B cell (primary cell): ENCODE measurements at regions not wholly inside any gene's neighbourhood (a gene's known extent, or its start where the extent isn't known, plus 50 kb on each side); places are given as distances from the start of the nearest gene placed in this dataset.

Source experiments
- ATAC-seq: fragments of 200-7000 bp; cut with Tn5 transposase; one replicate; pipeline ENCODE4 v1.10.0; 2021; ENCODE audit warnings: low read depth, mild to moderate bottlenecking, moderate number of reproducible peaks, moderate library complexity
- CTCF ChIA-PET: fragments of 350-600 bp; sonication (Branson Sonifier 250); formaldehyde crosslinking; loops from one replicate; lab custom pipeline; 2021; ENCODE audit warnings: antibody characterized with exemption, inconsistent platforms; lab: Charles Lee
- POLR2A ChIA-PET: fragments of 350-600 bp; sonication (Branson Sonifier 250); formaldehyde crosslinking; loops from one replicate; lab custom pipeline; 2021; ENCODE audit warnings: antibody characterized with exemption; lab: Charles Lee
- DNase-seq: peaks from one replicate; pipeline ENCODE4 v3.0.0; 2013
- H2AFZ ChIP-seq: 2 replicates; pipeline ENCODE4 v1.6.1; 2012; ENCODE audit warnings: mild to moderate bottlenecking, low read depth, low read length; ENCODE audit not compliant: insufficient read depth, poor library complexity, severe bottlenecking
- H3K27ac ChIP-seq, 2 donors: 1 replicate in 1 of 2; 2 replicates in 1 of 2; pipeline ENCODE4 v1.5.1; 2012 to 2013; ENCODE audit warnings: low read length in 2 of 2, mild to moderate bottlenecking in 2 of 2, moderate library complexity in 1 of 2
- H3K27me3 ChIP-seq, 4 experiments: fragments of 200-600 bp in 1 of 4; sonication (generic) in 1 of 4; replicated peaks in 1 of 4; 1 replicate in 2 of 4; 2 replicates in 2 of 4; pipeline versions ENCODE4 v1.6.1 to v1.7.0; 2013 to 2016; ENCODE audit warnings: low read length in 3 of 4, mild to moderate bottlenecking in 2 of 4, mixed read lengths in 1 of 4, moderate library complexity in 1 of 4; ENCODE audit not compliant: insufficient read depth in 4 of 4, control insufficient read depth in 3 of 4; ENCODE audit errors: control extremely low read depth in 1 of 4
- H3K36me3 ChIP-seq, 2 experiments: replicated peaks in 1 of 2; 1 replicate in 1 of 2; 2 replicates in 1 of 2; pipeline versions ENCODE4 v1.6.1 to v1.7.1; 2013; ENCODE audit warnings: low read length in 1 of 2; ENCODE audit not compliant: insufficient read depth in 2 of 2, control insufficient read depth in 1 of 2; ENCODE audit errors: control extremely low read depth in 1 of 2, extremely low read depth in 1 of 2
- H3K4me1 ChIP-seq, 2 donors: fragments of 200-600 bp in 1 of 2; sonication (generic) in 1 of 2; 1 replicate in 1 of 2; 2 replicates in 1 of 2; pipeline versions ENCODE4 v1.5.1 to v1.6.1; 2013 to 2017; ENCODE audit warnings: low read length in 2 of 2; ENCODE audit not compliant: control insufficient read depth in 2 of 2, insufficient read depth in 2 of 2
- H3K4me2 ChIP-seq: replicated peaks from 2 replicates; pipeline ENCODE3; 2012; ENCODE audit warnings: mild to moderate bottlenecking, low read depth, low read length; ENCODE audit not compliant: poor library complexity, severe bottlenecking
- H3K4me3 ChIP-seq, 5 experiments: fragments of 200-600 bp in 1 of 5; sonication (generic) in 1 of 5; 1 replicate in 3 of 5; 2 replicates in 2 of 5; pipeline versions ENCODE4 v1.5.1 to v1.7.0; 2011 to 2016; ENCODE audit warnings: low read length in 4 of 5, mild to moderate bottlenecking in 4 of 5, low read depth in 2 of 5, control low read depth in 1 of 5, moderate library complexity in 1 of 5; ENCODE audit not compliant: insufficient read depth in 1 of 5; ENCODE audit errors: control extremely low read depth in 1 of 5, extremely low read depth in 1 of 5
- H3K79me2 ChIP-seq: fragments of 200-600 bp; sonication (generic); one replicate; pipeline ENCODE4 v1.6.0; 2016; ENCODE audit warnings: low read length; ENCODE audit not compliant: control insufficient read depth, insufficient read depth
- H3K9ac ChIP-seq: fragments of 200-600 bp; sonication (generic); 2 replicates; pipeline ENCODE4 v1.6.1; 2017; ENCODE audit warnings: mild to moderate bottlenecking, low read length, moderate library complexity
- H3K9me3 ChIP-seq, 3 donors: one replicate each; pipeline versions ENCODE4 v1.6.1 to v1.7.1; 2013; ENCODE audit warnings: low read length in 2 of 3; ENCODE audit not compliant: control insufficient read depth in 2 of 3, insufficient read depth in 1 of 3; ENCODE audit errors: control extremely low read depth in 1 of 3
- H4K20me1 ChIP-seq: 2 replicates; pipeline ENCODE4 v1.6.0; 2012; ENCODE audit warnings: mild to moderate bottlenecking, low read length; ENCODE audit not compliant: insufficient read depth, control insufficient read depth, poor library complexity, severe bottlenecking
- H3K27ac Mint-ChIP-seq: one replicate; pipeline ENCODE4 v1.8.0; 2021; ENCODE audit warnings: mixed read lengths
- H3K27me3 Mint-ChIP-seq: one replicate; pipeline ENCODE4 v1.8.0; 2021; ENCODE audit warnings: mixed read lengths
- H3K4me1 Mint-ChIP-seq: one replicate; pipeline ENCODE4 v1.8.0; 2021; ENCODE audit warnings: mixed read lengths
- H3K4me3 Mint-ChIP-seq: one replicate; pipeline ENCODE4 v1.8.0; 2021; ENCODE audit warnings: mixed read lengths
- H3K9me3 Mint-ChIP-seq: one replicate; pipeline ENCODE4 v1.8.0; 2022; ENCODE audit warnings: mixed read lengths; ENCODE audit not compliant: insufficient read depth
- CTCF ChIP-seq: fragments of 200-600 bp; IDR thresholded peaks from one replicate; pipeline ENCODE4 v1.8.0; 2022; ENCODE audit warnings: antibody characterized with exemption, mild to moderate bottlenecking
- EZH2 ChIP-seq: IDR thresholded peaks from 2 replicates; pipeline ENCODE4 v1.6.1; 2012; ENCODE audit warnings: borderline replicate concordance, low read depth, mild to moderate bottlenecking, moderate library complexity, low read length; ENCODE audit not compliant: insufficient read depth, poor library complexity, severe bottlenecking
- WGBS: methylation state at CpG from one replicate; pipeline ENCODE4 v1.1.5; 2013; ENCODE audit warnings: missing lambda C conversion rate; ENCODE audit not compliant: insufficient coverage; 5-methylcytosine and 5-hydroxymethylcytosine counted together
- intact Hi-C: fragments of 100-400 bp; cut with micrococcal nuclease; formaldehyde crosslinking; loops from one replicate; pipeline ENCODE4 v1.10.0; 2022

- Histone ChIP-seq H3K4me2 (no peak overlapping the region), H3K79me2 (no peaks in the 10 kb centered on the region), H3K4me1 (no peaks in the 10 kb centered on the region), H2AFZ (no peak overlapping the region), H3K9ac (no peak overlapping the region), H3K27ac (no peak overlapping the region), H3K36me3 (no peaks in the 10 kb centered on the region), H4K20me1 (no peaks in the 10 kb centered on the region), H3K4me3 (no peak overlapping the region), H3K27me3 (peaks cover 0 to 3% (median 0%) of the 10 kb centered on the region in 4 experiments), H3K9me3 (no peaks in the 10 kb centered on the region)
- CTCF ChIA-PET: interaction anchor here (0.7 kb wide), 1 partner anchor 43 kb away, joined by 3 read pairs; no protein-coding TSS in a partner anchor
- no CpG with 5 or more reads among the region's 1 CpG for WGBS
- TF ChIP-seq EZH2: no peak
- TF ChIP-seq CTCF: no peak
- H3K9me3 Mint-ChIP-seq: no peaks in the 10 kb centered on the region
- DNase-seq (no peak), ATAC-seq (no peak)
- intact Hi-C loops: no loop called here
- H3K27ac Mint-ChIP-seq: no peak overlapping the region
- POLR2A ChIA-PET: no interaction called here
- no peak overlapping the region for H3K4me3 Mint-ChIP-seq
- peaks cover 15% of the 10 kb centered on the region for H3K27me3 Mint-ChIP-seq
- no peaks in the 10 kb centered on the region for H3K4me1 Mint-ChIP-seq
These were observed 141.1 kb upstream of the C9orf72 start for GRCh38 chr9:27714388-27714787.

- Histone ChIP-seq H3K79me2 (no peaks in the 10 kb centered on the region), H3K9ac (no peak overlapping the region), H3K4me3 (no peak overlapping the region), H3K4me2 (no peak overlapping the region), H3K9me3 (no peaks in the 10 kb centered on the region), H3K27me3 (peaks cover 0 to 3% (median 0%) of the 10 kb centered on the region in 4 experiments), H3K36me3 (no peaks in the 10 kb centered on the region), H3K4me1 (no peaks in the 10 kb centered on the region), H4K20me1 (no peaks in the 10 kb centered on the region), H2AFZ (no peak overlapping the region), H3K27ac (no peak overlapping the region)
- DNase-seq (no peak), ATAC-seq (no peak)
- no peak overlapping the region for H3K4me3 Mint-ChIP-seq
- H3K9me3 Mint-ChIP-seq: no peaks in the 10 kb centered on the region
- H3K4me1 Mint-ChIP-seq: no peaks in the 10 kb centered on the region
- H3K27me3 Mint-ChIP-seq: peaks cover 15% of the 10 kb centered on the region
- no CpG with 5 or more reads among the region's 2 CpGs for WGBS
- TF ChIP-seq CTCF (no peak), EZH2 (no peak)
- H3K27ac Mint-ChIP-seq: no peak overlapping the region
- intact Hi-C loops: no loop called here
- ChIA-PET POLR2A (no interaction called here), CTCF (interaction anchor here (1.4 kb wide), 1 partner anchor 32 kb away, joined by 3 read pairs; no protein-coding TSS in a partner anchor)
These were observed 142.4 kb upstream of the C9orf72 start for GRCh38 chr9:27715651-27716050.
